C4-2B (cell line): ENCODE measurements at regions not wholly inside any gene's neighbourhood (a gene's known extent, or its start where the extent isn't known, plus 50 kb on each side); places are given as distances from the start of the nearest gene placed in this dataset.

Experiments
- ZFX ChIP-seq: fragments of 450-650 bp; IDR thresholded peaks from 2 replicates; pipeline ENCODE4 v1.6.1; 2017
- TF ChIP-seq, protein P1 (sequence below): fragments of 450-650 bp; conservative IDR thresholded peaks from 2 replicates; pipeline ENCODE4 v1.5.1; 2017; ENCODE audit warnings: mild to moderate bottlenecking

DNA sequence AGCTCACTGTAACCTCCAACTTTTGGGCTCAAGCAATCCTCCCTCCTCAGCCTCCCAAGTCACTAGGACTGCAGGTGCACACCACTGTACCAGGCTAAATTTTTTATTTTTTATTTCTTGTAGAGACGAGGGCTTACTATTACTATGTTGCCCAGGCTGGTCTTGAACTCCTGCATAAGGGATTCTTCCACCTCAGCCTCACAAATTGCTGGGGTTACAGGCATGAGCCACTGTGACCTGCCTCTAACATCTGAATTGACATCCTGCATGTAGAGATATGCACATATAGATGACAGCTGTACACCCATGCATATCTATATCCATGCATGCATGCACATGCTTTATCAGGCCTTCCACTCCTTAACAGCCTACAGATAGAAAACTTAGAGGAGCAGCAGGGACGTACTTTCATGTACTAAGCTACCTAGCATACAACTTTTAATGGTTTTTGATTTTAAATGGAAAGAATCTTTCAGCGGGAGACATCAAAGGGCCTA lies 740.9 kb upstream of the TPTE start:
- TF ChIP-seq, protein P1, sequence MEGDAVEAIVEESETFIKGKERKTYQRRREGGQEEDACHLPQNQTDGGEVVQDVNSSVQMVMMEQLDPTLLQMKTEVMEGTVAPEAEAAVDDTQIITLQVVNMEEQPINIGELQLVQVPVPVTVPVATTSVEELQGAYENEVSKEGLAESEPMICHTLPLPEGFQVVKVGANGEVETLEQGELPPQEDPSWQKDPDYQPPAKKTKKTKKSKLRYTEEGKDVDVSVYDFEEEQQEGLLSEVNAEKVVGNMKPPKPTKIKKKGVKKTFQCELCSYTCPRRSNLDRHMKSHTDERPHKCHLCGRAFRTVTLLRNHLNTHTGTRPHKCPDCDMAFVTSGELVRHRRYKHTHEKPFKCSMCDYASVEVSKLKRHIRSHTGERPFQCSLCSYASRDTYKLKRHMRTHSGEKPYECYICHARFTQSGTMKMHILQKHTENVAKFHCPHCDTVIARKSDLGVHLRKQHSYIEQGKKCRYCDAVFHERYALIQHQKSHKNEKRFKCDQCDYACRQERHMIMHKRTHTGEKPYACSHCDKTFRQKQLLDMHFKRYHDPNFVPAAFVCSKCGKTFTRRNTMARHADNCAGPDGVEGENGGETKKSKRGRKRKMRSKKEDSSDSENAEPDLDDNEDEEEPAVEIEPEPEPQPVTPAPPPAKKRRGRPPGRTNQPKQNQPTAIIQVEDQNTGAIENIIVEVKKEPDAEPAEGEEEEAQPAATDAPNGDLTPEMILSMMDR = no peak
- TF ChIP-seq ZFX = no peak
